GM18868 (cell line): ENCODE measurements at regions not wholly inside any gene's neighbourhood (a gene's known extent, or its start where the extent isn't known, plus 50 kb on each side); places are given as distances from the start of the nearest gene placed in this dataset.
"Not testable (repeated sequence)": the region's sequence is repeated elsewhere in the genome, so short reads cannot be mapped to it uniquely, and the experiment has no call there.

Experiments
- ATAC-seq: cut with Tn5 transposase; IDR thresholded peaks from one replicate; pipeline ENCODE4 v1.9.1; 2021; ENCODE audit warnings: mild to moderate bottlenecking, moderate library complexity; ENCODE audit not compliant: unreplicated experiment

DNA sequence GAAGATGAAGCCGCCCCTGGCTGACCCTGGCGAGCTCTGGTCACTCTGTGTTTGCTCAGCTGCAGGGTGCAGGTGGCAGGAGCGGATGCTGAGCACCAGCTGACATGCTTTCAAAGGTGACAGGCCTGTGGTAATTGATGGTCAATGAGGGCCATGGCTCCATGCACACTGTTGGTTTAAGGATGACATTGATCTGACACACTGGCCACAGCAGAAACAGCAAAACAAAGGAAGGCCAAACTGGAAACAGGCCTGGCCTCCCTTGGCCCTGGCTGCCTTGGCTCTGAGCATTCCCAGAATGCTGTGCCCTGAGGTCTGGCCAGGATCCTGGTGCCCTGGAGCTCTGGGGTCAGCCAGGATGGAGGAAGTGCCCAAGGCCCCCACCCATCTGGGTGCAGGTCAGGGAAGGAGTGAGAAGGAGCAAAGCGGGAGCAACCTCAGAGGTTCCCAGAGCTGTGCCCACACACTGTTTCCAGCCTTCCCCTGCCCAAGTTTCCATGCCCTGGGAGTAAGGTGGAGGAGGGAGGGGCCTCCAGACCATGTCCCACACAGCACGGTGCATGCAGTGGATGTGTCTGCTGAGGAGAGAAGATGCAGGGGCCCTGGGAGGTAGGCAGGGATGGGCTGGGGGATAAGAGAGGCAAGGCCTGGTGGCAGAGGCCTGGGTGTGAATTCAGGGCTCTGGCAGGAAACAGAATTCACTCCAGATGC is 302.2 kb downstream of the RPS24 start:
- no peak for ATAC-seq

GRCh38 chr10:78336402-78336791 is 302.7 kb downstream of the RPS24 start:
- no peak for ATAC-seq

- ATAC-seq, result no peak
Observed at GRCh38 chr10:78337016-78337415, 303.4 kb downstream of the RPS24 start.

DNA sequence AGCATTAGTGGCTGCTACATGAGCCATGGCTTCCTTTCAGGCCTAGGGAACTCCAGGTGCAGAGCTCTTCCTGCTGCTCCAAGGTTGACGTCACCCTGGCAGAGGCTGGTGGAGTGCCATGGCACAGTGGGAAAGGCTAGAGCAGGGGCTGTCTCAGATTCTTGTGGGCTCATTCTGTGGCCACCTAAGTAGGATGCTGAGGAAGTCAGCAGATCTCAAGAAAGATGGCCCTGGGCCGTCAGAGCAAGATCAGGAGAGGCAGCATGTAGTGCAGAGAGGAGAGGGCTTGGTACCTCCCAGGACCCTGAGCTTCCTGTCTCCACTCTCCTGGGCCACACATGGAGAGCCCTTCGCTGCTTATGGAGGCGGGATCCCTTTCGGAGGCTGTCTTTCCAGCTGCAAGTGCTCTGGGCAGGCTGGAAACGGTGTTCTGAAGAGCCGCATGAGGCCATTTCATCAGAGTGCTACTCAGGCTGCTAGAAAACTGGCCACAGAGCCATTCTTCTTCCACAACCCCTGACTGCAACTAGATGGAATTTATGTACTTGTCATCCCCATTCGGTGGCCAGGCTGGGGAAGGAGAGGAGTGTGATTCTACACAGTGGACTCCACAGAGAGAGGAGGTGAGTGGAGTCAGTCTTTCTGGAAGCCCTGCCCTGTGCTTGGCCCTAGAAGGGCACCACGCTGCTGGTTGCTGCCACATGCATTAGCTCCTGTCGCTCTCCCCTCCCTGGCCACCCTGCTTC is 304.2 kb downstream of the RPS24 start:
- ATAC-seq, result no peak

DNA sequence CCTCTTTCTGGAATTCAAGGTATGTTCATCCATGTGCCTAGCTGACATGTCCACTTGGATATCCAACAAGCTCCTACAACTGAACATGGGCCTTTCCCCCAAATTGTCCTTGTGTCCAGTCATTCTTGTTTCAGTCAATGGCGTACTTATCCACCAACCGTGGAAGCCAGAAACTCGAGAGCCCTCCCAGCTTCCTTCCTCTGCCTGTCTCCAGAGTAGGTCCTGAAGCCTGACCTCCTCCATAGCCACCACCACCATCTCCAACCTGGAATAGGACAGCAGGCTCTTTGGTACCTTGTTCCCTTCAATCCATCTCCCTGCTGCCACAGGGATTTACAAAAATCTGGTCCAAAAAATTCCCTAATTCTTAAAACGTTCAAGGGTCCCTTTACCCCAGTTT is 305.1 kb downstream of the RPS24 start:
- ATAC-seq, result no peak

DNA sequence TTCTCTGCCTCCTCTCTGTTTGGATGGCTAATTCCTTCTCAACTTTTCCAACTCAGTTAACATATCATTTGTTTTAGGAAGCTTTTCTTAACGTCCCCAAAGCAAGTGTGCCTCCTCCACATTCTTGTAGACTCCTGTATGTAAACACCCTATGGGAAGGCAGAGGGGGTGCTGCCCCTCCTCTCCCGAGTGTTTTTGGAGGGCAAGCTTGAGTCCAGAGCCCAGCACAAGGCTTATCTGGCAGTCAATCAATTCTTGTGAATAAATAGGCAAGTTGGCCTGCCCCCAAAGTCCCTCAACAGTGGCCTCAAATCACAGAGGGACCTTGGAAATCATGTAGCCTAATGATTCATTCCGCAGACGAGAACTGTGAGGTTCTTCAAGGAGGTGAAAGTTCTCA is 305.6 kb downstream of the RPS24 start:
- ATAC-seq, result no peak

GRCh38 chr10:78341953-78342614 is 308.4 kb downstream of the RPS24 start:
- ATAC-seq, result no peak

DNA sequence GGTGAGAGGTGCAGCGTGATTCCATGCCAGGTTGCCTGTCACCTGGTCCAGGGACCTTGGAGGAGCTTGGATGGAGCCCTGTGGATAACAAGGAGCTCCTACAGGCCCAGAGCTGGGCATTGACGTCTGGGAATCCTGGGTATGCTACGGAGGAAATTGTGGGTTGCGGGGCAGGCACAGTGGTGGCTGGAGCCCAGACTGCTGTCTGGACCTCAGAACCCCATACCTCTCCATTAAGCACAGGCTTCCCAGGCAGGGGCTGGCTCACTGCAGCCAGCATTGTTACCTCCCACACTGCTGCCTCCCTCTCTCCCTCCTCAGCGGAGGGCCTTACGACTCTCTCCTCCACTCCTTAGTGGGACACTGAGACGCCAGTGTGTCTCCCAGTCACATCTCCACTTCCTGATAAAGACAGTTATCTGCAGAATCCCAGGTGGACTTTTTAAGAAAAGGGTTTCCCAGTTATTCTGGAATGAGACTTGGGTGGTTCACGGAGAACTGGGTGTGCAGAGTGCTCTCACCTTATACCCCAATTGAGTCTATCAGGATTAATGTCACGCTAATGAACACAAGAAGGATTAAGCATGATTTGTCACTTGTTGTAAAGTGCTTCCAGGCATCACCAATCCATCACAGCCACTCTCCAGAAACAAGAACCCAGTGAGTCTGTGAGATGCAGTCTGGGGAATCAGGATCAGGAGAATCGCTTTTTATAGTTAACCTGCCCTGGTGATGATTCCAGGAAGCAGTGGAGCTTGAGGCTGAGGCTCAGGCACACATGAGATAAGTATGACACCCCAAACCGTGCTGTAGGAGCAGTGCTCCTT is 309.4 kb downstream of the RPS24 start:
- ATAC-seq, result no peak

GRCh38 chr10:78344257-78344656 is 310.6 kb downstream of the RPS24 start:
- not testable (repeated sequence) for ATAC-seq

GRCh38 chr10:78345515-78345914 is 311.9 kb downstream of the RPS24 start:
- ATAC-seq, result not testable (repeated sequence)

GRCh38 chr10:78346721-78347120 is 313.1 kb downstream of the RPS24 start:
- no peak for ATAC-seq

GRCh38 chr10:78348411-78349164 is 314.9 kb downstream of the RPS24 start:
- no peak for ATAC-seq

DNA sequence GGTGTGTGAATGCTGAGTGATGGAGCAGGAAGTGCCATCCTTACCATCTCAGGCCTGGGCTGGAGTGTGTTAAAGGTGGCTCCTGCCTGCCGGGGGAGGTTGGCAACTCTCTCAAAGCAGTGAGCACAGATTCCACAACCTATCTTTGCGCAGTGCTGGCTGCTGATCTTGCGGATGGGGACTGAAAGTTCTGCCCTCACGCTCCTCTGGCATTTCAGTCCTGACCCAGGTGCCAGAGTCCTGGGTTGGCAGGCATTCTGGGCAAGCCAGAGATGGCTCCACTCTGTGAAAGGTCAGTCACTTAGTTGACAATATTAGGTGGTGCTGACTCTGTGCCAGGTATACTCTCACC is 315.5 kb downstream of the RPS24 start:
- ATAC-seq, result no peak

GRCh38 chr10:78349911-78350663 is 316.4 kb downstream of the RPS24 start:
- ATAC-seq, result no peak

- no peak for ATAC-seq
Observed at GRCh38 chr10:78351283-78351682, 317.6 kb downstream of the RPS24 start.

DNA sequence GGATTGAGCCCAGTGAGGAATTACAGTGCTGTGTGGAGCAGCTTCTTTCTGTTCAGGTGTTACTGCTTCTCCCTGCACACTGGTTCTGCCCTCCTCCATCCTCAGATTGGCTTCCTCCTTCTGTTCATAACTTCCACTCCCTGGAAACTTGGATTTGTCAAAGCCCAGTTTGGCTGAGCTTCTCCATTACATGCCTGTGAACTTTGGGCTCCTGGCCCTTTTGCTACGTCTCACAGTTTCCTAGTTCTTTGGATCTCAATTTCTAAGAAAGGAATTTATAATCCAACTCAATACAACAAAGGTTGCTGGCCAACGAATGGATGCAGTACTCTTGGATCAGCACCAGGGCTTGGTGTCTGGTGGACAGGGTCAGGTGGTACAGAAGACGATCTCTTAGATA is 318.1 kb downstream of the RPS24 start:
- no peak for ATAC-seq

GRCh38 chr10:78353636-78354035 is 320.0 kb downstream of the RPS24 start:
- ATAC-seq, result no peak

DNA sequence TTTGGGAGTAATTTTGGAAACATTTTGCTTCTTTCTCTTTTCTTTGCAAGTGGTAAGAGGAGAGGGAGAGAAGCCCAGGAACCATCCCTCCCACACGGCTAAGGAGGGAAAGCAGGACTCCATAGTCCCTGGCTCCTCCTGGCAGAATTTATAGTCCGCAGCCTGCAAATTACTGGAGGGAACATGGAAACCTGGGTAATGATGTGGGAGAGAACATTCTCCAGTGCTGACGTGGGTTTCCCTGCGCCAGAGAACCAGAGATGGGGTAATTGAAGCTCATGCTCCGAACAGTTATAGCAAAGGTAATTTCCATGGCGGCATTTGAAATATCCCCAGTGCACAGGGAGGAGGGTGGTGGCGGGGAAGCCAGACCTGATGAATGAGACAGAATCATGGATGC is 320.4 kb downstream of the RPS24 start:
- no peak for ATAC-seq

- ATAC-seq, result no peak
Observed at GRCh38 chr10:78356291-78356900, 322.7 kb downstream of the RPS24 start.
